HG03565 (cell line): ENCODE measurements at regions not wholly inside any gene's neighbourhood (a gene's known extent, or its start where the extent isn't known, plus 50 kb on each side); places are given as distances from the start of the nearest gene placed in this dataset.

Experiments used
- ATAC-seq: cut with Tn5 transposase; IDR thresholded peaks from one replicate; pipeline ENCODE4 v1.9.1; 2021; ENCODE audit warnings: mild to moderate bottlenecking, moderate library complexity; ENCODE audit not compliant: unreplicated experiment

DNA sequence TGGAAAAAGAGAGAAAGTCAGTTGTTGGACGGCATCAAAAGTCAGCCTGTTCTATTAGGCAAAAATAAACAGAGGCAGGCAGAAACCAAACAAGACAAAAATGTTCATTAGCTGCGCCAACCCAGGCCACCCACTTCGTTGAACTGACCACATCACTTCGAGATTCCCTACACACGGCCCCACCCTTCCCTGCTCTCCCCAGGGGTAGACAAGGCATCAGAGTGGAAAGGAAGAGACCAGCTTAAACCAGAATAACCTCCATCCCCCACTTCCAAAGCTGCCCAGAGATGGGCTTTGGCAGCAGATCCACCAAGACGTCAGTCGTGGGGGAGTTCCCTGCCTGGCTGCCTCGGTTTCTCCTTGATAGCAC, 204.6 kb upstream of the TSHZ3 start:
- no peak for ATAC-seq

DNA sequence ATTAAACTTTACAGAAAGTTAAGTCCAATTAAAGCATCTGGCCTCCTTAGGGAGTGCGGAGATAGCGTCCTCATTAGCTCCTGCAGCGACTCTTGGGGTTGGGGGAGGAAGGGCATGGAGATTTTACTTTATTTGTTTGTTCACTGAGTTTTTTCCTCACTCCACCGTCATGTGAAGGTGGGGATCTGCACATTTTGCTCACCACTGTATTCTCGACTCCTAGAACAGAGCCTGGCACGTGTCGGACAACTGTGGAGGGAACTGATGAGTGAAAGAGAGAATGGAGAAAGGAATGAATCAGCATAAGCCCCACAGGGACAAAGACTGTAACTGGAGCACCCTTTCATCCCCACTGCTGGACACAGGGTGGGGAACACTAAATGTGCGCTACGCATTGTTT, 205.1 kb upstream of the TSHZ3 start:
- no peak for ATAC-seq

DNA sequence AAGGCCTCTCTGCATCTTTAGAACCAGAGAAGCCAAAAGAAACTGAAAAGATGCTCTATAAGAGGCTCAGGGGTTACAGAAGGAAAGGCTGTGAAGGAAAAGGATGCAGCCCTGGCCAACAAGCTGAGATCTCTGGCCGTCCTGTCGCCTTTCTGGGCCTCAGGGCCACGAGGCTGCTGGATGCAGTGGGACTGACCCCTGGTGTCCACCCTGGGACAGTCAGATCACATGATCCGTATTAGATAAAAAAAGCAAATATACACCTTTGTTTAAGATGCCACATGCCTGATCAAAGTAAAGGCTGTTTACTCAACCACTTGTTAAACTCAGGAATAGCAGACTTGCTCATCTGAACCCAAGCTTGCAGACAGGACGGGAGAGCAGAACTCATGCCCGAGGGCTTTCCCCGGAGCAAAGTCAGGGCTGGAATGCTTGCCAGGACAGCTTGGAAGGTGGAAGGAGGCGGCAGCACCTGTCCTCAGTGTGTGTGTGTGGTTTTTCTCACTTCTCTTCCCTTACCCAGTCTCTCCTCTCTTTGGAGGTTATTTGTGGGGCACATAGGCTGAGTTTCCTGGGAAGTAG, 206.5 kb upstream of the TSHZ3 start:
- no peak for ATAC-seq

DNA sequence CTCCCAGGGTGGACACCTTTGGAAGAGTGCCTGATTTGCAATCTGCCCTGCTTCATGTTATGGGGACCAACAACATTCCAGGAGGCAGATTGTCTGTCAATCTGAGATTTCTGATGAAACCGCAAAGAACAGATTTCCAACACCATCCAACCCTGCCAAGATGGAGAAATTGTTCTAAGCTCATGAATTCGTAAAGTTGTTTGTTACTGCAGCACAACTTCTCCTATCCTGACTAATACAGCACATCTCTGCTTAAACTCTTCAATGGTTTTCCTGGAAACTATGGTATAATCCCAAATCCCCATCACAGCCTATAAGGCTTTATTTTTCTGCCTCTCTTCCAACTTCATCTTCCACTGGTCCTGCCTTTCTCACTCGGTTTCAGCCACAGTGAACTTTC, 210.3 kb upstream of the TSHZ3 start:
- no peak for ATAC-seq

DNA sequence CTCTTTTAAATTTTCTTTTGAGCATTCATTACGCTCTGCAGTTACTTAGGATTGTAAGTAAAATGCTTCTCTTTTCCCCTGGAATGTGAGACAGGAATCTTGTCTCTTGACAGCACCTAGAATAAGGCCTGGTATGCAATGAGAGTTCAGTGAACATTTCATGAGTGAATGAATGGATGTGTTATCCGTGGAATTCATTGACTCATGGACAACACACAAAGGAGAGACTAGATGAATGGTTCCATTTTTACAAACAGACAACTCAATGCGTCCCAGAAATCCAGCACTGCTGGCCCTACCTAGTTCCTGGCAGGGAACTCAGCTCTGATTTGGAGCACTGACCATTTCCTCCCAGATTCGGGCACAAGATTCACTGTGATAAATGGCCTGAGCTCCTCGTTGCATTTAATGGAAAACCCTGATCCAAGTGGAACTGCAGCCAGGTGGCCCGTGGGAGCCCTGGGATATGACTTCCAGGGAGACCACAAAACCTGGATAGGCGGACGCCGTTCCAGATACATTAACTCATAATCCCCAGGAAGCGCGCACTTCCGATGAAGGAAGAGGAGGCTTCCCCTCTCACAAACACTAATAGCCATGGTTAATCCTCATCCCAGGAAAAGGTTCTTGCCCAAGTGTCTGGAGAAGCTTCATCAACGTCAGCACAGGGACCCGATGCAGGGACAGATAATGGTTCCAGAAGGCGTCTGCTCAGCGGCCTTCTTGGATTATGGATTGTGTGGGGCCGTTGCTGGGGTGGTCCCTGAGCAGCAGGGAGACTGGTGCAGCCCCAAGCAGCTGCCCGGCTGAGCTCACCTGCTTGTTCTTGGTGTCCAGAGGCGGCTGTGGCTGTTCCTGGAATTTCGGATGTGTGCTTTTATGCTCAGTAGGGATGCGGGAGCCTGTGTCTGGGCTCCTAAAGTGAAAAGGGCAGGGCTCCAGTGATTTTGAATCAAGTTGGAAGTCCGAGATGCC, 211.1 kb upstream of the TSHZ3 start:
- no peak for ATAC-seq

DNA sequence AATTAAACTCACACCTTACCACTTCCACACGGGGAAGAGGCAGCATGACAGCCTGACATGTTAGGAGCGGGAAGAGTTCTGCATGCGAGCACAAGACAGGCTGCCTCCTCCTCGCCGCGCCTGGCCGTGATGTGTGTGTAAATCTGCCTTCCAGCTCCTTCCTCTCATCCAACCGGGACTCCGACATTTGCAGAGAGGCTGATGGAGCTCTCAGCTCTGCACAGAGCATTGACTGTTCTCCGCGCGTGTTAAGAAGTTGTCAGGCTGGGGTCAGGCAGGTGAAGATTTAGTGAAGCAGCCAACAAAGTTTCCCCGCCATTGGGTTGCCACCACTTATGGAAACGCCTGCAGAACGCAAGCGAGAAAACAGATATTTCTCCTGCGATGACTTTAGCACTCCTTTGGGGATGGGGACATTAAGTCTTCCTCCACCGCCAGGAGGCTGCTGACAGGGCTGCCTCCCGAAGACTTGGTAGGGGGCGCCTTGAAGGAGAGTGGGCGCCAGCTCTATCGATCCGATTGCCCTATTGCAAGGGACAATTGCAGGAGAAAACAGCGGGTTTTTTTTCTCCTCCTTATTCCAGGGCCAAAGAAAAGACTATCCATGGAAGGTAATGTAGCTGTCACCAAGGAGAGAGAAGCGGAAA, 213.9 kb upstream of the TSHZ3 start:
- no peak for ATAC-seq

DNA sequence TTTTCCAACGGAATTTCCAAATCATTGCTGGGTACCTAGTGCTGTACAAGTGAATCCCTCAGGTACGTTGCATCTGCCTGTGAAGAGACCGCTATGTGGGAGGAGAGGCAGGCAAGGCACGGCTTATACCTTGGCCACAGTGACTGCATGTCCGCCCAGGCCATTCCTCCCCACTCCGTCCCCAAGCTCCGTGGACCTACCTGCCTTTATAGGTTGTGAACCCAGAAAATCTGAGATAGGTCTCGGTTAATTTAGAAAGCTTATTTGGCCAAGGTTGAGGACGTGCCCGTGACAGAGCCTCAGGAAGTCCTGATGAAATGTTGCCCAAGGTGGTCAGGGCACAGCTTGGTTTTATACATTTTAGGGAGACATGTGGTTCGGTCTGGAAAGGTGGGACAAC, 218.5 kb upstream of the TSHZ3 start:
- no peak for ATAC-seq

DNA sequence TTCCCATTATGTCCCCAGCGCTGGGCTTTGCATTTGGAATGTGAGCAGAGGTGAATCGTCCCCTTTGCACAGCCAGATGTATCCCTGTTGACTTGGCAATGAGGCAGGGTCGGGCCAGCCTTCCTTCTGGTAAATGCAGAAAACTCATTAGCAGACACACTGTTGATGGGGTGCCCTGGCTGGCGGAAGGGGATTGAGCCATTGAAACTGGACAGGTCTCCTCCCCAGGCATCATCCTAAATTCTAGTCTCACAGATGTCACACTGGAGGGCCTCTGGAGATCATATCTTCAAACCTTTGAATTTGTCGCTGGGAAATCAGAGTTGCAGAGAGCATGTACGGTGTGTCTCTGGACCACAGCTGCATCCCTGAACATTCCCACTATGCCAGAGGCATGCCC, 219.5 kb upstream of the TSHZ3 start:
- ATAC-seq = no peak

DNA sequence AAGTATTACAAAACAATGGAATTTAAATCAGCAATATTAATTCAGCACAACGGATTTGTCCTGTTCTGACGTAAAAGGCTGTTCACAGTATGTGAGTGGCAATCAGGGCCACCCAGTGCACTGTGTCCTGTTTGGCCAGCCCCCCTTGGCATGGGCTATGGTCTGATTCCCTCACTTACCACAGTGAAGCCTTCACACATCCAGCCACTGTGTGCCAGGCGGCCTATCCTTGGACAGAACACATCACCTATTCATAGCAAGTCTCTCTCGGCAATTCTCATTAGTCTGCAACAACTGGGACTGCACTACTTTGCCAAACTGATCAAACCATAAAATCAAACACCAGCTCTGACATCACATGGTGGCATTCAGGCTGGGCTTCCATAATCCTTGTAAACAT, 221.5 kb upstream of the TSHZ3 start:
- no peak for ATAC-seq

DNA sequence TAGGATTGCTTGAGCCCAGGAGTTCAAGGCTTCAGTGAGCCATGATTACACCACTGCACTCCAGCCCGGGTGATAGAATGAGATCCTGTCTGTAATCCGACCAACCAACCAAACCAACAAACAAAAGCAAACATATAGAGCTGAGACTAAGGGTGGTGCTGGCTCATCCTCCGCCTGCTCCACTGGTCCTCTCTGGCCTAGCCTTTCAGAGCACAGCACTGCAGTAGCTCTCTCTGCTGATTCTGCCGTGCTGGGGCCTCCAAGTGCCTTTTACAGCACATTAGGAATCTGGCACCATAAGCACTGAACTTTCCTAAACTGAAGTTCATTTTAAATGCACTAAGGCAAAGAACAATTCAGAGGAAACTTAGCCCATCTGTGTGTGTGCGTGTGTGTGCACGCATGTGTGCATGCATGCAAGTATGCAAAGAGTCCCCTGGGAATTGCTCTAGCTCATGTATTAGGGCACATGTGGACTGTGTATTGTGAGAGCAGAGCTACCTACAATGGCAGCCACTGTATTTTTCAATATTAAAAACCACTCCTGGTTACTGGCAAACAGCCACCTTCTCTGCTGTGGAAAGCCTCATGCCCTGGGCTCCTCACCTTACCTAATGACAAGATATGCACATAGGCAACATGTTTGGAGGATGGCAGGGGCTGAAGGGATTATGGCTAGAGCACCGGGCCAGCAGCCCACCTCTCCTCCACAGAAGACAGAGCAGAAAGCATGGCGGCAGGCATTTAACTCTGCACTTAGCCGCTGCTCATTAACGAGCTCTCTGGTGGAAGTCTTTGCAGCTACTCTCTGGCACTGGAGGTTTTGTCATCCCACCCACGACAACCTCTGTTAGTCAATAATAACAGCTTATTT, 223.1 kb upstream of the TSHZ3 start:
- ATAC-seq = no peak

DNA sequence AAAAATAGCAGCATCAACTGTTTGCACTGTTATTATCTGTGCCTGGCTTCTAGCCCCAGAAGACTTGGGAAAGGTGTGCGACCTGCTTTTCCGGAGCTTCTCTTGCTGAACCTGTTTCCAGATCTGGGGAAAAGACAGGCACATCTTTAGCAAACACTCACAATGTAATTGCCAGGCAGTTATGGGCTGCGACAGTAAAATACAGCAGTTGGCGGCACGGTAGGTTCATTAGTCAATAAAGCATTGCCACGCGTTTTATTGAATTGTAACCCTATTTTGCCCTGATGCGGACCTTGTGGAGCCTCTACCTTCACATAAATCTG, 223.7 kb upstream of the TSHZ3 start:
- no peak for ATAC-seq

DNA sequence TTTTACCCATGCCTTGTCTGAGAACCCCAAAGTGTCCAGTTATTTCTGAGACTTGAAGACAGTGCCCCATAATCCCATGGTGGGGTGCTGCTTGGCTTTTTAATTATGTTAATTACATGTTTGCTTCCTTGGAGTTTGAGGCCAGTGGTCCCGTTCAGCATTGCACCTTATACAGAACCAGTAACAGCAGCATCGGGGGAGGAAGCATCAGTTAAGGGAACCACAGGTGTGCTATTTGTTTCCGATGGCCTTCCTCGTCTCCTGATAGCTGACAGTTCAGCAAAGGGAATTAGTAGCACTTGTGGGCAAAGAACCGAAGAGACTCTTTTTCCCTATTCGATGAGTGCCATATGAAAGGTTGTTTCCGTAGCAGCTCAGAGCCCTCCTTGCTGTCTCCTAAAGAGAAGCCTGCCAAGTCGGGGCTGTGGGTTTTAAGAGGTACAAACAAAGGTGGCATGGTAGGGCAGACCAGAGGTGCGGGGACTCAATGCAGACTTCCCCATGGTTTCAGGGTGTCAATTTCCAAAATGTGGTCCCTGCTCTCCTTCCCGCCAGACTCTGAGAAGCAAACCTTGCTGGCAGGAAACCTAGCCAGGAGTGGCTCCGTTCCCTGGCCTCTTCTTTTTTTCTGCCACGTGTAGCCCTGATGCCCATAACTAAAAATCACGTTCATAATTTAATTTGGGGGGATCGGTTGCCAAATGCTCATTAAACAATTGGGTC, 225.2 kb upstream of the TSHZ3 start:
- no peak for ATAC-seq

DNA sequence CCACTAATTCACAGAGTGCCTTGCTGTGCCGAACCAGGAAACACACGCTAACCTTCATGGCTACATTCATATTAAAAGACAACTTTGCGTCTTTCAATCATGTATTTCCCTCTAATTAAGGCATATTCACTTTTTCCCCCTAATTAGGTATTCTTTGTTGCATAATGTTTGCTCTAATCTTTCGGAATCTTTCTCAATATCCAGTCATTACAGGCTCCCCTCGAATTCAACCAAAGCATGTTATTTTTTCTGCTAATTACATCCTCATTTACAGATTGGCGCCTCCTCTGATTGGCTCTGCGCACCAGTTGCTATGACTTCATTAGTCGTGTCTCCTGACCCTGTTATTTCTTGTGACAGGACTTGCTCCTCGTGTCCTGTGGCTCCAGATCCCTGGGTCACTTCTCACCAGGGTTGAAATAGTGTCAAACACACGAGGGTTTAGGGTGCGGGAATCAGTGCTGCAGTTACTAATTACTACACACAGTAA, 226.7 kb upstream of the TSHZ3 start:
- no peak for ATAC-seq

DNA sequence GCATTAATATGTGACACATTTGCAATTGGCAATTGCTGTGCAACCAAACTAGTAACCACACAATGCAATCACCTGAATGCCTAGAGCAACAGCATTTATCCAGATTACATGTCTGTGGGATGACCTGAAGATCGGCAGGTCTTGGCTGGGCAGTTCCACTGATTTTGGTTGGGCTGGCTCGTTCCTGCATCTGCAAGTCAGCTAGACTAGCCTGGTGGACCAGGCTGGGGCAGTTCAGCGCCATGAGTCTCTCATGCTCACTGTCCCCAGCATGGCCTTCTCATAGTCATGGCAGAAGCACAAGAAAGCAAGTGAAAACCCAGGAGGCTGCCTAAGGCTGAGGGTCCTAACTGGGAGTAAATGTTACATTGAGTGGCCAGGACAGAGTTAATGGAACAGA, 229.1 kb upstream of the TSHZ3 start:
- no peak for ATAC-seq

DNA sequence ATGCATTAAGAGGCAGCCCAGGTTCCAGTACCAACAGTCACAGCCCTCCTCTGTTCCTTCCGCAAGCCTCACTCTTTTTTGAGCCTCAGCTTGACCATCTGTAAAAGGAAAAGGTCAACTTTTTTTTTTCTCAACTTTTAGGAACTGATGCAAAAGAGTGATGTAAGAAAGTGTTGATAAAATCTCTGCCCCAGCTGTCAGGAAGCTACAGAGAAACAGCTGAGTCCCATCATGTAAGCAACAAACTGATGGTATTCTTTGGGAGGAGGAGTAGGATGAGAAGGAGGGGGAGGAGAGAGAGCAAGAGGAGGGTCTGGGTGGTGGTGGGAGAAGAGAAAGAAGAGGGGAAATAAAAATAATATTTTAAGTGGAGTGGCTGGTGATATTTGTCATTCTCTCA, 233.9 kb upstream of the TSHZ3 start:
- no peak for ATAC-seq

DNA sequence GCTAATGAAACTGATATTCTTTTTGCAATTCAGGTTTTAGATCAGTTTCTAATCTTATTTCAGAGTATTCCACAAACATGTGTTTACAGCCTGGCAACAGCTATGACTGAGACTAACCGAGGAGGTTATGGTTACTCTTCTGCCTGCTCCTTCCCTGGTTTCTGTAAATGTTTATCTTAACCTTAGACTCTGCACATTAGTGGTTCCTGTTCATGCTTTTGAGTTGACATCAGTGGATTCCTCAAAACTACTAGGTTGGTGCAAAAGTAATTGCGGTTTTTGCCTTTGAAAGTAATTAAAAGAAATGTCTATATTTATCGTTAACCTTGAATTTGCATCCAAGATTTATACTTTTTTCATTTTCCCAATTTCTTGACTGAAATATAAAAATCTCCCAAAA, 237.0 kb upstream of the TSHZ3 start:
- ATAC-seq = no peak

DNA sequence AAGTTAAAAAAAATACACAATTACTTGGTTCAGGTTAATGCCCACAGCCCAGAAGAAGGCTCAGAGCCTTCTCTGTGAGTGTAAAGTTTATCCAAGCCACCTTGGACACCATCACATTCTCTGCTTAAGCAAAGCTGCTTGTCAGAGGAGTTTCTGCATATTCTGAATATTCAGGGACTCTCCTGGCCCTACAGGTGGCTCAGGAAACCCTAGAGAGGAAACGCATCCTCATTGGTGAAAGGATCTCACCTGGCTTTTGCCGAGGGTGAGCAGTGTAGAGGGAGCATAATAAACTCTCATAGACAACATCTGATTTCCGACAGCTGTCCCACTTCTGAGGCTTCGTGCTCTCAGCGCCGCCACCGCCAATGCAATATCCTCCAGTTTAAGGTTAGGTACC, 239.9 kb upstream of the TSHZ3 start:
- no peak for ATAC-seq

DNA sequence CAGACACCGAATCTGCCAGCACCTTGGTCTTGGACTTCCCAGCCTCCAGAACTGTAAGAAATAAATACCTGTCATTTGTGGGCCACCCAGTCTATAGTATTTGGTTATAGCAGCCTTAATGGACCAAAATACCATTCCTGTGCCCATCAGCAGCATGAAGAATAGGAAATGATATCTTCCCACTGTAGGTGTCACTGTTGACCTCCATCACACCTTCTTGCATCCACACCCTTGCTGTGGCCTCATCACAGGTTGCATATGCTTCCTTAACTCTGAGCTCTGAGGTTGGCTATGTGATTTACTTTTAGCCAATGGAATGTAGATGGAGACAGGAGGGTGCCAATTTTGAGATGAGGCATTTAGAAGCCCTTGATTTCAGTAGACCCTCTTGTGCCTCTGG, 242.0 kb upstream of the TSHZ3 start:
- ATAC-seq = no peak

DNA sequence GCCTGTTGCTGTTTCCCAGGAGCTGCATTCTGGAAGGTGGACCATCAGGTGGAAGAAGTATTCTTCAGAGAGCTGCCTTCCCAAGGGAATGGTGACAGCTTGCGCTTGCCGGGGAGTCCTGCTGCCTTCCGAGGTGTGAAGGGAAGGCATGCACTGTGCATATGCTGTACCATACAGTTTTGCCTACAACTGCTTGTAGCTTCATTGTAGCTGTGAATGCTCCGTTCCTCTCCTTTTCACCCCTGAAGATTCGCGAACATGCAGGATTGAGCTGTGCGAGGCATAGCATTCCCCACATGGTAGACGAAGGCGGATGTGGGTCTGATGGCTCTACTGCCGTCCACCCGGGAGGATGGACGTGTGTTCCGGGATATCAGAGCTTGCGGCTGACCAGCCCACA, 243.2 kb upstream of the TSHZ3 start:
- no peak for ATAC-seq

DNA sequence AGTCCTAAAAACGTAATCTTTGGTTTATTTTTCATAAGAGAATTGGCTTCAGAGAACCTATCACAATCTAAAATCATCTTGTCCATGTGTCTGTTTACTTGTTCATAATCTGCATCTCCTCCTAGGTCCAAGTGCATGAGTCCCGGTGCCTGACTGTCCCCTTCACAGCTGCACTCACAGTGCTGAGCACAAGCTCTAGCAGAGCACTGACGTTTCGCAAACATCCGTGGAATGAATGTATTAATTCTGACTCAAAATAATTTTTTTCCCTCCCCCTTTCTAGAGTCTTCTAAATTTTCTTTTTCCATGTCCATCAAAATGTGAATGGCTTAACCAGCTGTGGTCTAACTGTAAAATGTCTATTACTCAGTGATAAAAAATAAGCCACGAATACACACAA, 245.5 kb upstream of the TSHZ3 start:
- no peak for ATAC-seq

DNA sequence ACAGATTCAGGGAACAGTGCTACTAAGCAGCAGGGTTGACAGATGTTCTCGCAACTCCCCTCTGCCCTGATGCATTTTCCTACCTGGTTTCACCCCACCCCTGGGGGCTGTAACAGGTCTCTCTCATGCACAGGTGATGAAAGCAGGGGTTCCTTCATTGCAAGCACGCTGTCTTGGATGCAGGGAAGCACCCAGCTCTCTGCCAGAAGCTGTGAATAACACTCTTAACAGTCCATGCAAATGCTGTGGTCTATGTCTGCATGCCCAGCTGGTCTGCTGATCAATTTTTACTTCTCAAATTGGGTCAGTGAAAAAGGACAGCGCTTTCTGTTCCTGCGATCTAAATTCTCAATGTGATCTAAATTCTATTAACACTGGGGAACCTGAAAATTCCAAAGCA, 246.3 kb upstream of the TSHZ3 start:
- no peak for ATAC-seq
